DMS53 treated with DMSO at 0.1 percent for 48 hours (cell line): ENCODE measurements at regions not wholly inside any gene's neighbourhood (a gene's known extent, or its start where the extent isn't known, plus 50 kb on each side); places are given as distances from the start of the nearest gene placed in this dataset.
"Not testable (repeated sequence)": the region's sequence is repeated elsewhere in the genome, so short reads cannot be mapped to it uniquely, and the experiment has no call there.

ENCODE experiments used
- DNase-seq: peaks from one replicate; lab custom pipeline; 2025; ENCODE audit not compliant: unreplicated experiment; lab: John Stamatoyannopoulos, UW

GRCh38 chr4:12005471-12005870 is 576.8 kb upstream of the HS3ST1 start:
- no peak for DNase-seq

DNA sequence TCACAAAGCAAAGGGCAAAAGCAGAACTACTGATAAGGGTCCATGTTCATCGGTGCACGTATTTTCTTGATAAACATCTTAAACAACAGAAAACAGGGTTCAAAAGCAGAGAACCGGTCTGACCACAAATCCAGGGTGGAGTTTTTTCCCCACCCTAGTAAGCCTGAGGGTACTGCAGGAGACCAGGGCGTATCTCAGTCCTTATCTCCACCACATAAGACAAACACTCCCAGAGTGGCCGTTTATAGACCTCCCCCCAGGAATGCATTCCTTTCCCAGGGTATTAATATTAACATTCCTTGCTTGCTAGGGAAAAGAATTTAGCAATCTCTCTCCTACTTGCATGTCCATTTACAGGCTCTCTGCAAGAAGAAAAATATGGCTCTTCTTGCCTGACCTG is 567.9 kb upstream of the HS3ST1 start:
- DNase-seq = not testable (repeated sequence)

DNA sequence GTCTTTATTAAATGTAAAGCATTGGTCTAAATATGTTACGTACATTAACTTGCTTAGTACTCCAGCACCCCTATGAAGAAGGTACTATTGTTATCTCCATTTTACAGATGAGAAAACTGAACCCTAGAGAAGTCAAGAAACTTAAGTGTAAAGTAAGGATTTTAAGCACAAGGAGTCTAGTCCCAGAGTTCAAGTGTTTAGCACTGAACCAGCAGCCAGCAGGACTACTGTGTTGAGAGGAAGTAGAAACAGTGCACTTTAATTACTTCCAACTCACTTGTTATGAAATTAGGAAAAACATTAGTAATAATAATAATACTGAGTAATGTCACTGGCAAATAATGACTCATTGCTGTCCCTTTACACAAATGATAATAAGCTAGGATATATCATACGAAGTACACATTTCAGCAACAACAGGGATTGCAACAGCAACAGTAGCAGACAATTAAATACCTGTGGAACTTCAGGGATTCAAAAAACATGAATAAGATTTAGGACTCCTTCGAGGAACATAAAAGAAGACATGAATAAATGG is 548.1 kb upstream of the HS3ST1 start:
- DNase-seq = no peak

DNA sequence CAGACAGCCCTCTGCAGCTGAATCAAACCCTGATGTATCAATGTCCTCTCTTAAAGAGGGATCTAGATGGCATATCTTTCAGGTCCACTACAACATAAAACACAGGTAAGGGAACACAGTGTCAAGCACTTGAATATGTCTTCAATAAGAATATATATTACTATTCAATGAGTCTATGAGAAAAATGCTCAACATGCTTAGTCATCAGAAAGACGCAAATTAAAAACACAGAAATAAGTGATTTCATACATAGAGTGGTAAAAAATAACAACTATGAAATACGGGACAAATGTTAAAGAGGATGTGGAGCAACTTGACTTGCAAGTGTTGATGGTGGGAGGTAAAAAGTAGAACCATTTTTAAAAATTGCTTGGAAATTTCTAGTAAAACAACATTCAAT is 544.6 kb upstream of the HS3ST1 start:
- no peak for DNase-seq

DNA sequence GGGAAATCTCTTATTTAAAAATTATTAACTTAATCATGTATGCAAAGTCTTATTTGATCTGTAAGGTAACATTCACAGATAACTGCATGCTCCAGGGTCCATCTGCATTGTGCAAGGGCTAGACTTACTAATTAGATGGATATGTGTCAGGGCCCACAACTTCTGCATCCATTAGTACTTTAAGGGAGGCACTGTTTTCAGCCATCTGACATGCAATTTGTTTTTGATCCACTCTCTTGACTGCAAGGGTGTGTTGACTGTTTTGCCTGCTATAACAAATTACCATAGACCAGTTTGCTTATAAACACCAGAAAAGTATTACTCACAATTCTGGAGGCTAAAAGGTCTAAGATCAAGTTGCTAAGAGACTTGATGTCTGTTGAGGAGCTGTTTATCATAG is 542.1 kb upstream of the HS3ST1 start:
- DNase-seq = no peak

GRCh38 chr4:11966782-11967181 is 538.1 kb upstream of the HS3ST1 start:
- DNase-seq = no peak

DNA sequence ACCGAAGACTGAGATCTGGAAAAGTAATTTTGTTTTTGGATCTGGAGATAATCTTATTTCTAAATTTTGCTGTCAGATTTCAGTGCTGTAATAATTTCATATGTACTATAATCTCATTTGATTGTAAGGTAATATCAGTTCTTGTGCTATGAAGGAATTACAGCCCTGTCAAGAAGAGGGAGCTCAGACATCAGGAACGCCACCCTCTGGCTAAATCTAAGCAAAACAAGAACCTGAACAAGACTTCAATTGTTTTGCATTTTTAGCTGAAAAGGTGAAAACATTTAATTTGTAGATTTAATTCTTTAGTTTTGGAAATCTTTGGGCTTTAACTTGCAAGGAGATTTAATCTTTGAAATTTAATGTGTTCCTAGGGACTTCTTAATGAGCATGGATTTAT is 525.4 kb upstream of the HS3ST1 start:
- DNase-seq = peak; percentile 12

- DNase-seq = no peak
These were observed 520.7 kb upstream of the HS3ST1 start for GRCh38 chr4:11949355-11949754.

DNA sequence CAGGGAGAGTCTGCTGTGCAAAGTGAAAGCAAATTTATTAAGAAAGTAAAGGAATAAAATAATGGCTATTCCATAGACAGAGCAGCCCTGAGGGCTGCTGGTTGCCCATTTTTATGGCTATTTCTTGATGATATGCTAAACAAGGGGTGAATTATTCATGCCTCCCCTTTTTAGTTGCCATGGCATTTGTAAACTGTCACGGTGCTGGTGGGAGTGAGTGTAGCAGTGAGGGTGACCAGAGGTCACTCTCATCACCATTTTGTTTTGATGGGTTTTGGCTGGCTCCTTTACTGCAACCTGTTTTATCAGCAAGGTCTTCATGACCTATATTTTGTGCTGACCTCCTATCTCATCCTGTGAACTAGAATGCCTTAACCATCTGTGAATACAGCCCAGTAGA is 518.9 kb upstream of the HS3ST1 start:
- DNase-seq = not testable (repeated sequence)

DNA sequence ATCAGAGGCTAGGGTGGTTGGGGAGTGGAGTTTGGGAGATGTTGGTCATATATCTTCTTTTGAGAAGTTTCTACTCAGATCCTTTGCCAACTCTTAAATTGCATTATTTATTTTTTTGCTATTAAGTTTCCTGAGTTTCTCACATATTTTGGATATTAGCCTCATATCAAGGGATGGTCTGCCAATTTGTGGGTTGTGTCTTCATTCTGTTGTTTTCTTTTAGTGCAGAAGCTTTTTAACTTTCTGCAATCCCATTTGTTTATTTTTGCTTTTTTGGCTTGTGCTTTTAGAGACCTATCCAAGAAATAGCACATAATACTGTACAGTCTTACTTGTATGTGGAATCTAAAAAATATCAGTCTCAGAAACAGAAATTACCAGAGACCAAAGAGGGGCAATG is 509.2 kb upstream of the HS3ST1 start:
- DNase-seq = no peak

- no peak for DNase-seq
These were observed 502.6 kb upstream of the HS3ST1 start for GRCh38 chr4:11931266-11931820.

GRCh38 chr4:11929080-11929479 is 500.4 kb upstream of the HS3ST1 start:
- no peak for DNase-seq

- no peak for DNase-seq
These were observed 490.6 kb upstream of the HS3ST1 start for GRCh38 chr4:11919316-11919715.

DNA sequence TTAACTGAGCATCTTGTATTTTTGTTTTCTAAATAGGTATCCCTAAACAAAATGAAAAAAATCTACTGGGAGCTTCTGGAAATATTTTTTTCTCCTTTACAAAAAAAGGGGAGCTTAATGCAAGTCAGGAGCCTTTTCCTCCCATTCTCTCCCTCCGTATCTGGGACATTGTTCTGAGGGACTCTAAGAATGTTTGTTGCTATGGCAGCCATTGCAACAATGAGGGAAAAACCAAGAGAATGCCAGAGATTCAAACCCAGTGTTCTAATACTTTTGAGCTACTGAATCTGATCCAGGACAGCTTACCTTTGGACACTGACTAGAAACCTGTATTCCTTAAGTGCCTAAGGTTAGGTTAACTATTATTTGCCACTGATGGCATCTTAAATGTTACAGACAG is 485.7 kb upstream of the HS3ST1 start:
- no peak for DNase-seq

DNA sequence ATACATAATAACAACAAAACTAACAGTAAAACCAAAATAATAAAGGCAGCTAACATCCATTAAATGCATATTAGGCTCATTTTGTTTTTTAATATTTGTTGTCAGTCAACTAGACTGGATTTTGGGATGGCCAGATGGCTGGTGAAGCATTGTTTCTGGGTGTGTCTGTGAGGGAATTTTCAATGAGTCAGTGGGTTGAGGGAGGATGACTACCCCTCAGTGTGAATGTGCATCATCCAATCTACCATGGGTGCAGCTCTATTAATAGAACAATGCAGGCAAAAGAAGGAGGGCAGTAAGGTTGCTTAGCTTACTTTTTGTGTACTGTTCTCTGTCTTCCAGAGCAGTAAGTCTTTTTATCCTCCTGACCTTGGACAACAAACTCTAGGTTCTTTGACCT is 484.2 kb upstream of the HS3ST1 start:
- no peak for DNase-seq

DNA sequence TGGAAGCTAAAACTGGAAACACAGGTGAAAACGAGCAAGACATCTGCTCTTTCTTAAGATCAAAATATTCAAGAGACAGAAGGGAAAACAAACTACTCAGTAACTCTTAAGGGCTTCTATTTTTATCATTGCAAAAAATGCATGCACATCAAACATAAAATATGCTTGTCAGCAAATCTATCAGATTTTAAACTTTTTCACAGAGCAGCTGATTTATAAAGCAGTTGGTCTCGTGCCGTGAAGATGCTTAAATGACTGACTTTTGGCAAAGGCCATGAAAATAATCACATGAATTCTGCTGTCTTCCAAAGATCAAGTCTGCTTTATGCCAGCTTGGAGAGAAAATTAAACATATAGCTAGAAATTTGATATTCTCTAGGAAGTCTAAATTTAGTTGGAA is 482.1 kb upstream of the HS3ST1 start:
- DNase-seq = no peak

DNA sequence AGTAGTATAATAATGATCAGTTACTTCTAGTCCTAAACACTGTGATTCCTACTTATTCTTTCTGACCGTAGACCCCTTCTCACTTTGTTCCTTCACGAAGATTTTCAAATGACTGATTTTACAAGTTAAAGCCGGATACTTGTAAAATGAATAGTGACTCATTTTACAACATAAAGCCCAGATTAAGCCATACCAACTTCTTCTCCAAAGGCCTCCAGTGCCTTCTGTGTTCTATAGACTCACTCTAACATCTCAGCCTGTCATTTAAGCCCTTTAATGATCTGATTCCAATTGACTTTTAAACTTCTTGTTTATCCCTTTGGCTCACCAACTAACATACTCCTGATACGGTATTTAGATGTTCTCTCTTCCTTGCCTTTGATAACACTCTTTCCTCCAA is 480.0 kb upstream of the HS3ST1 start:
- no peak for DNase-seq

DNA sequence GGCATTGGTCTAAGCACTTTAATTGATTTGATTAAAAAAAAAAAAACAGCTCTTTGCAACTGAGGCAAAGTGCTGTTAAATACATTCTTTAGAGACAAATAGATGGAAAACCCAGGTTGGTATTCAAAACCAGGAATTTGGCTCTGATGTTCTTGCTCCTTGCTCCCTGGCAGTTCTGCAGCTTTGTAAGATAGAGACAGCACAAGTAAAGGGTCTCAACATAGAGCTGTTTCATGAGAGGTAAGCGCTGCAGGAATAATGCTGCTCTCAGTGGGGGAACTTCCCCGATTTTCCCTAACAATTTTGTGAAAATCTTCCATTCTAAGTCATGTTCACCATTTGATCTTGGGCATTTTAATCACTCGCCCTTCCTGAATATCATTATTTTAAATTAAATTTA is 479.5 kb upstream of the HS3ST1 start:
- DNase-seq = no peak

GRCh38 chr4:11904846-11905739 is 476.4 kb upstream of the HS3ST1 start:
- DNase-seq = no peak

DNA sequence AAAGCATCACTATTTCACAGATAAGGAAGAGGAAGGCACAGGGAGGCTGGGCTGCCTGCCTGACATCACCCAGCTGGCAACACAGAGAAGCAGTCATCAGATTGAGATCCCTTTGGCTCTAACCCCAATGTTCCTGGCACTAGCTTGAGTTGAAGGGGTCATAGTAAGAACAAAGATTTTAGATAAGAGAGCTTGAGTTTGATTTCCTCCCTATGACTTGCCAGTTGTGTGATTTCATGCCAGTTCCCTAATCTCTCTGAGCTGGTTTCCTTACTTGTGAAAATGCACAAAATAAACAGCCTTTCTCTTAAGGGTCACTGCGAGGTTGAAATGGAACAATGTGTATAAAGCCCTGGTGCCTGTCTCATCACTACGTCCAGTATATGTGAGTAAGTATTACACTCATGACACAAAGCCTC is 475.4 kb upstream of the HS3ST1 start:
- no peak for DNase-seq

- no peak for DNase-seq
These were observed 472.4 kb upstream of the HS3ST1 start for GRCh38 chr4:11901089-11901488.

DNA sequence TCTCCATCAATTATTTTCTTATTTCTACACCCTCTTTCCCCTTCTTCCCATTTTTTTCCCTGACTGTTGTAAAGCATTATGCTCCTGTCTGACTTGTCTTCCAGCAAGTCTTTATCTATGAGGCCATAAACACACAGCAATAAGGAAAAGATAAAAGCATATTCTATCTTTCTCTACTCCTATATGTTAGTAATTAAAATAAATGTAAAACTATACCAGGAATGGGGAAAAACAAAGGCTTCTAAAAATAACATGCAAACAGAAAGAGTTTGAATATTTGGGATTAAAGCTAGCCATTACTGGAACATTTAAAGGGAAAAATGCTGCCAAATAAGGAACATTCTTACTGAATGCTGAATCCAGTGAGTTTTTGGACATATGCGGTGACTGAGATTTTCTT is 471.7 kb upstream of the HS3ST1 start:
- DNase-seq = no peak

GRCh38 chr4:11898796-11899195 is 470.1 kb upstream of the HS3ST1 start:
- DNase-seq = no peak
